H9 (cell line): ENCODE measurements at regions not wholly inside any gene's neighbourhood (a gene's known extent, or its start where the extent isn't known, plus 50 kb on each side); places are given as distances from the start of the nearest gene placed in this dataset.

Experiments used
- DNase-seq: peaks from one replicate; pipeline ENCODE4 v3.0.0-alpha.2; 2017
- H2AFZ ChIP-seq: one replicate; pipeline ENCODE4 v1.6.1; 2013; ENCODE audit warnings: mild to moderate bottlenecking, low read length, control low read depth, moderate library complexity
- H2AK5ac ChIP-seq: 2 replicates; pipeline ENCODE4 v1.6.1; 2013; ENCODE audit warnings: low read length, control low read depth, mixed read lengths; ENCODE audit not compliant: insufficient read length
- H2BK120ac ChIP-seq: one replicate; pipeline ENCODE4 v1.6.1; 2013; ENCODE audit warnings: low read depth, mild to moderate bottlenecking, low read length, control low read depth, inconsistent platforms; ENCODE audit not compliant: poor library complexity, severe bottlenecking
- H2BK12ac ChIP-seq: 2 replicates; pipeline ENCODE4 v1.6.1; 2013; ENCODE audit warnings: low read length, control low read depth, mixed read lengths, low read depth; ENCODE audit not compliant: insufficient read length
- H2BK15ac ChIP-seq: 2 replicates; pipeline ENCODE4 v1.6.1; 2013; ENCODE audit warnings: low read depth, low read length, control low read depth
- H2BK20ac ChIP-seq: one replicate; pipeline ENCODE4 v1.6.1; 2013; ENCODE audit warnings: low read depth, mild to moderate bottlenecking, low read length, control low read depth, inconsistent platforms; ENCODE audit not compliant: poor library complexity, severe bottlenecking
- H2BK5ac ChIP-seq: 2 replicates; pipeline ENCODE4 v1.6.1; 2013; ENCODE audit warnings: low read length, control low read depth, mixed read lengths; ENCODE audit not compliant: insufficient read length
- H3K14ac ChIP-seq: 2 replicates; pipeline ENCODE4 v1.6.1; 2013; ENCODE audit warnings: low read length, control low read depth; ENCODE audit not compliant: insufficient read depth
- H3K18ac ChIP-seq: 2 replicates; pipeline ENCODE4 v1.6.1; 2013; ENCODE audit warnings: low read depth, mild to moderate bottlenecking, mixed read lengths, low read length, control low read depth; ENCODE audit not compliant: insufficient read length
- H3K23ac ChIP-seq: 2 replicates; pipeline ENCODE4 v1.6.1; 2013; ENCODE audit warnings: low read length, control low read depth, mixed read lengths, low read depth; ENCODE audit not compliant: insufficient read length
- H3K23me2 ChIP-seq: 2 replicates; pipeline ENCODE4 v1.6.1; 2013; ENCODE audit warnings: low read depth, mild to moderate bottlenecking, mixed read lengths, low read length, control low read depth; ENCODE audit not compliant: insufficient read length, poor library complexity, severe bottlenecking
- H3K27ac ChIP-seq: 2 replicates; pipeline ENCODE4 v1.5.1; 2013; ENCODE audit warnings: low read length, control low read depth, mixed read lengths, low read depth; ENCODE audit not compliant: insufficient read length
- H3K27me3 ChIP-seq: 2 replicates; pipeline ENCODE4 v1.6.1; 2013; ENCODE audit warnings: low read length, control low read depth, inconsistent platforms; ENCODE audit not compliant: insufficient read depth
- H3K4ac ChIP-seq: 2 replicates; pipeline ENCODE4 v1.6.1; 2013; ENCODE audit warnings: low read depth, mild to moderate bottlenecking, control low read depth, inconsistent platforms, low read length, moderate library complexity
- H3K4me1 ChIP-seq: 2 replicates; pipeline ENCODE4 v1.6.1; 2013; ENCODE audit warnings: low read length, control low read depth, inconsistent platforms; ENCODE audit not compliant: insufficient read depth
- H3K4me2 ChIP-seq: 2 replicates; pipeline ENCODE4 v1.6.1; 2013; ENCODE audit warnings: low read length, control low read depth, mixed read lengths; ENCODE audit not compliant: insufficient read length, insufficient read depth
- H3K56ac ChIP-seq: 2 replicates; pipeline ENCODE4 v1.6.1; 2013; ENCODE audit warnings: low read depth, mild to moderate bottlenecking, mixed read lengths, low read length, control low read depth; ENCODE audit not compliant: insufficient read length
- H3K79me1 ChIP-seq: 2 replicates; pipeline ENCODE4 v1.6.1; 2013; ENCODE audit warnings: low read depth, mild to moderate bottlenecking, moderate library complexity, low read length, control low read depth, inconsistent platforms; ENCODE audit not compliant: insufficient read depth, poor library complexity, severe bottlenecking
- H3K79me2 ChIP-seq: 2 replicates; pipeline ENCODE4 v1.6.1; 2013; ENCODE audit warnings: low read length, control low read depth, inconsistent platforms; ENCODE audit not compliant: insufficient read depth
- H3K9ac ChIP-seq: 2 replicates; pipeline ENCODE4 v1.6.1; 2013; ENCODE audit warnings: low read length, control low read depth, mixed read lengths; ENCODE audit not compliant: insufficient read length; ENCODE audit errors: extremely low read depth
- H3K9me3 ChIP-seq: one replicate; pipeline ENCODE4 v1.6.1; 2013; ENCODE audit warnings: low read depth, low read length, inconsistent platforms; ENCODE audit not compliant: control insufficient read depth
- H3T11ph ChIP-seq: one replicate; pipeline ENCODE4 v1.6.1; 2013; ENCODE audit warnings: mild to moderate bottlenecking, low read length, control low read depth, inconsistent platforms
- H4K20me1 ChIP-seq: one replicate; pipeline ENCODE4 v1.6.1; 2013; ENCODE audit not compliant: control insufficient read depth, insufficient read length, insufficient read depth
- H4K5ac ChIP-seq: 2 replicates; pipeline ENCODE4 v1.6.1; 2013; ENCODE audit warnings: low read depth, mild to moderate bottlenecking, mixed read lengths, low read length, control low read depth; ENCODE audit not compliant: insufficient read length
- H4K8ac ChIP-seq: replicated peaks from 2 replicates; pipeline ENCODE4 v1.6.1; 2013; ENCODE audit warnings: low read length, control low read depth, mixed read lengths, low read depth; ENCODE audit not compliant: insufficient read length
- H4K91ac ChIP-seq: 2 replicates; pipeline ENCODE4 v1.6.1; 2013; ENCODE audit warnings: low read depth, mild to moderate bottlenecking, moderate library complexity, mixed read lengths, low read length, control low read depth; ENCODE audit not compliant: insufficient read length
- H3K27ac Mint-ChIP-seq, 3 experiments: 2 replicates in 2 of 3; 3 replicates in 1 of 3; pipeline ENCODE4 v1.8.0; 2020 to 2021; ENCODE audit warnings: mixed read lengths in 3 of 3, mild to moderate bottlenecking in 1 of 3, moderate library complexity in 1 of 3
- H3K27me3 Mint-ChIP-seq: 2 replicates; pipeline ENCODE4 v1.8.0; 2021; ENCODE audit warnings: low read depth, mild to moderate bottlenecking, moderate library complexity, mixed read lengths
- H3K36me3 Mint-ChIP-seq, 3 experiments: 2 replicates in 2 of 3; 3 replicates in 1 of 3; pipeline ENCODE4 v1.8.0; 2020 to 2021; ENCODE audit warnings: low read depth in 3 of 3, mixed read lengths in 3 of 3; ENCODE audit not compliant: insufficient read depth in 1 of 3
- H3K4me1 Mint-ChIP-seq, 2 experiments: 2 replicates each; pipeline ENCODE4 v1.8.0; 2020; ENCODE audit warnings: mixed read lengths in 2 of 2
- H3K4me3 Mint-ChIP-seq, 2 experiments: 2 replicates in 1 of 2; 3 replicates in 1 of 2; pipeline ENCODE4 v1.8.0; 2020 to 2021; ENCODE audit warnings: mild to moderate bottlenecking in 2 of 2, mixed read lengths in 2 of 2, moderate library complexity in 1 of 2
- H3K9me3 Mint-ChIP-seq, 2 experiments: 2 replicates in 1 of 2; 3 replicates in 1 of 2; pipeline ENCODE4 v1.8.0; 2020; ENCODE audit warnings: mild to moderate bottlenecking in 2 of 2, mixed read lengths in 2 of 2, moderate library complexity in 1 of 2
- TF ChIP-seq, protein P1 (sequence below): fragments of 200-600 bp; sonication (generic); conservative IDR thresholded peaks from 3 replicates; pipeline ENCODE4 v1.8.0; 2021; ENCODE audit warnings: antibody characterized with exemption, mild to moderate bottlenecking

GRCh38 chrX:43604753-43605152 lies 51.3 kb upstream of the MAOA start:
- no peak overlapping the region for H4K8ac ChIP-seq
- H3K4me2 ChIP-seq = no peak overlapping the region
- H3K9me3 ChIP-seq = no peaks in the 10 kb centered on the region
- peaks cover 3% of the 10 kb centered on the region; the same call in 1 of the 2 replicates for H3K27me3 Mint-ChIP-seq
- no peaks in the 10 kb centered on the region for H4K20me1 ChIP-seq
- no peaks in the 10 kb centered on the region for H3K79me2 ChIP-seq
- no peak overlapping the region for H4K5ac ChIP-seq
- H2BK5ac ChIP-seq = no peak overlapping the region
- H2BK20ac ChIP-seq = no peak overlapping the region
- H3K4me1 ChIP-seq = no peaks in the 10 kb centered on the region
- no peak overlapping the region for H3K27ac ChIP-seq
- H3K36me3 Mint-ChIP-seq = peaks cover 4 to 21% (median 7%) of the 10 kb centered on the region in 3 experiments
- H3K23ac ChIP-seq = no peak overlapping the region
- no peak overlapping the region for H4K91ac ChIP-seq
- no peak overlapping the region for H3K9ac ChIP-seq
- H3K4me3 Mint-ChIP-seq = no peak overlapping the region
- H3K14ac ChIP-seq = no peak overlapping the region
- H3K56ac ChIP-seq = no peak overlapping the region
- peaks cover 15 to 60% of the 10 kb centered on the region in 2 experiments for H3K9me3 Mint-ChIP-seq
- no peak overlapping the region for H3K18ac ChIP-seq
- no peak overlapping the region for H2BK15ac ChIP-seq
- TF ChIP-seq, protein P1, sequence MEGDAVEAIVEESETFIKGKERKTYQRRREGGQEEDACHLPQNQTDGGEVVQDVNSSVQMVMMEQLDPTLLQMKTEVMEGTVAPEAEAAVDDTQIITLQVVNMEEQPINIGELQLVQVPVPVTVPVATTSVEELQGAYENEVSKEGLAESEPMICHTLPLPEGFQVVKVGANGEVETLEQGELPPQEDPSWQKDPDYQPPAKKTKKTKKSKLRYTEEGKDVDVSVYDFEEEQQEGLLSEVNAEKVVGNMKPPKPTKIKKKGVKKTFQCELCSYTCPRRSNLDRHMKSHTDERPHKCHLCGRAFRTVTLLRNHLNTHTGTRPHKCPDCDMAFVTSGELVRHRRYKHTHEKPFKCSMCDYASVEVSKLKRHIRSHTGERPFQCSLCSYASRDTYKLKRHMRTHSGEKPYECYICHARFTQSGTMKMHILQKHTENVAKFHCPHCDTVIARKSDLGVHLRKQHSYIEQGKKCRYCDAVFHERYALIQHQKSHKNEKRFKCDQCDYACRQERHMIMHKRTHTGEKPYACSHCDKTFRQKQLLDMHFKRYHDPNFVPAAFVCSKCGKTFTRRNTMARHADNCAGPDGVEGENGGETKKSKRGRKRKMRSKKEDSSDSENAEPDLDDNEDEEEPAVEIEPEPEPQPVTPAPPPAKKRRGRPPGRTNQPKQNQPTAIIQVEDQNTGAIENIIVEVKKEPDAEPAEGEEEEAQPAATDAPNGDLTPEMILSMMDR = no peak
- no peaks in the 10 kb centered on the region for H3K4me1 Mint-ChIP-seq
- no peak overlapping the region for H2AFZ ChIP-seq
- H3K27me3 ChIP-seq = no peaks in the 10 kb centered on the region
- H3K79me1 ChIP-seq = no peaks in the 10 kb centered on the region
- H2BK12ac ChIP-seq = no peak overlapping the region
- H3K27ac Mint-ChIP-seq = no peak overlapping the region
- DNase-seq = no peak
- H2BK120ac ChIP-seq = no peak overlapping the region
- H3T11ph ChIP-seq = no peak overlapping the region
- H2AK5ac ChIP-seq = no peak overlapping the region
- no peaks in the 10 kb centered on the region for H3K23me2 ChIP-seq
- no peak overlapping the region for H3K4ac ChIP-seq
